ENCODE measurements at regions not wholly inside any gene's neighbourhood (a gene's known extent, or its start where the extent isn't known, plus 50 kb on each side); places are given as distances from the start of the nearest gene placed in this dataset.

GRCh38 chr10:29157321-29157720, 131.5 kb upstream of the LYZL1 start:
- TF ChIP-seq, protein P1, sequence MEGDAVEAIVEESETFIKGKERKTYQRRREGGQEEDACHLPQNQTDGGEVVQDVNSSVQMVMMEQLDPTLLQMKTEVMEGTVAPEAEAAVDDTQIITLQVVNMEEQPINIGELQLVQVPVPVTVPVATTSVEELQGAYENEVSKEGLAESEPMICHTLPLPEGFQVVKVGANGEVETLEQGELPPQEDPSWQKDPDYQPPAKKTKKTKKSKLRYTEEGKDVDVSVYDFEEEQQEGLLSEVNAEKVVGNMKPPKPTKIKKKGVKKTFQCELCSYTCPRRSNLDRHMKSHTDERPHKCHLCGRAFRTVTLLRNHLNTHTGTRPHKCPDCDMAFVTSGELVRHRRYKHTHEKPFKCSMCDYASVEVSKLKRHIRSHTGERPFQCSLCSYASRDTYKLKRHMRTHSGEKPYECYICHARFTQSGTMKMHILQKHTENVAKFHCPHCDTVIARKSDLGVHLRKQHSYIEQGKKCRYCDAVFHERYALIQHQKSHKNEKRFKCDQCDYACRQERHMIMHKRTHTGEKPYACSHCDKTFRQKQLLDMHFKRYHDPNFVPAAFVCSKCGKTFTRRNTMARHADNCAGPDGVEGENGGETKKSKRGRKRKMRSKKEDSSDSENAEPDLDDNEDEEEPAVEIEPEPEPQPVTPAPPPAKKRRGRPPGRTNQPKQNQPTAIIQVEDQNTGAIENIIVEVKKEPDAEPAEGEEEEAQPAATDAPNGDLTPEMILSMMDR (IDR thresholded peaks at IDR 0.05) = no peak
- Histone ChIP-seq H3K4me1 (peaks cover 0 to 3% (median 0%) of the 10 kb centered on the region in 4 donors), H3K4me3 (no peak overlapping the region), H3K36me3 (no peaks in the 10 kb centered on the region), H3K27me3 (no peaks in the 10 kb centered on the region), H3K27ac (no peak overlapping the region), H3K9me3 (no peaks in the 10 kb centered on the region)
- intact Hi-C loops (cut with DNase I; ENCODE audit: low total_unique reads) = no loop called here
- DNase-seq = no peak

DNA sequence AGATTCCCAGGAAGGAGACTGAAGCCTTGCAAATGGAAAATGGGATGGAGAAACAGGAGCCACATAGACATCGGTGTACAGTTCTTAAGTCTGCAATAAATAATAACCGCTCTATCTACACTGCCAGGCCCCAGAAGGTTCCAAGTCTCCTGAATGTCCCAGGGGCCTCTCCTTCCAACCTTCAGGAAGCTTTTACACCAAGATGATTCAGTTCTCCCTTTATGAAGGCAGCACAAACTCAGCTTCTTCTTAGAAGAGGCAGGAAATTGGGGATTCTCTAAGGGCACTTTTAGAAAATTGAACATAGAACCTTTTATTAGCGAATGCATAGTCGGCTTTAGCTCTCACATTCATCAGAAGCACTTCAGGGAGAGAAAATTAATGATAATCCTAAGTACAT, 130.8 kb upstream of the LYZL1 start:
- H3K4me1 ChIP-seq = peaks cover 0 to 3% (median 0%) of the 10 kb centered on the region in 4 donors
- H3K27me3 ChIP-seq = no peaks in the 10 kb centered on the region
- H3K27ac ChIP-seq = no peak overlapping the region
- H3K4me3 ChIP-seq = no peak overlapping the region
- TF ChIP-seq, protein P1 (IDR thresholded peaks at IDR 0.05) = no peak
- DNase-seq = no peak
- no peaks in the 10 kb centered on the region for H3K36me3 ChIP-seq
- intact Hi-C loops (cut with DNase I; ENCODE audit: low total_unique reads) = no loop called here
- no peaks in the 10 kb centered on the region for H3K9me3 ChIP-seq

GRCh38 chr10:29160150-29160617, 128.7 kb upstream of the LYZL1 start:
- intact Hi-C loops (cut with DNase I; ENCODE audit: low total_unique reads) = no loop called here
- H3K4me3 ChIP-seq = no peak overlapping the region
- H3K27me3 ChIP-seq = no peaks in the 10 kb centered on the region
- no peak for DNase-seq
- TF ChIP-seq, protein P1 (IDR thresholded peaks at IDR 0.05) = no peak
- peaks cover 0 to 3% (median 0%) of the 10 kb centered on the region in 4 donors for H3K4me1 ChIP-seq
- peaks cover 0 to 6% (median 2%) of the 10 kb centered on the region in 3 donors for H3K9me3 ChIP-seq
- H3K36me3 ChIP-seq = no peaks in the 10 kb centered on the region
- no peak overlapping the region for H3K27ac ChIP-seq

DNA sequence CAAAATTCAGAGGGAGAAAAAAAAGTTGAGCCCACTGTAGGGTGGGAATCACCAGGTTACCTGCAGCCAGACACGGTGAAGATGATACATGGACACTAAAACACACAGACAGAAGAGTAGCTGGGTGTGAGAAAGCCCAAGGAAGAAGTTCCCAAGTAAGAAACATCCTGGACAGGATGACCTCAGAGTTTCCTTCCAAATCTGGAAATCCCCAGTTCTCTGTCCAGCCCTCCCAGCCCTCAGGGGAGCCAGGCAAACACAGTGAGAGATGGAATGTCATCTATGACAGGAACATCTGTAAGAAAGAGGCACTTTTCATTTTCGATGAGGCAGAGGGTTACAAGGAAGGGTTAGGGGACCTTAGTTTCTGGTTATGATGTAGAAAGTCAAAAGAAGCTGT, 125.1 kb upstream of the LYZL1 start:
- intact Hi-C loops (cut with DNase I; ENCODE audit: low total_unique reads) = no loop called here
- H3K4me1 ChIP-seq = peaks cover 0 to 3% (median 0%) of the 10 kb centered on the region in 4 donors
- H3K4me3 ChIP-seq = no peak overlapping the region
- TF ChIP-seq, protein P1 (IDR thresholded peaks at IDR 0.05) = no peak
- H3K27ac ChIP-seq = no peak overlapping the region
- no peaks in the 10 kb centered on the region for H3K27me3 ChIP-seq
- no peak for DNase-seq
- H3K9me3 ChIP-seq = peaks cover 7 to 17% (median 8%) of the 10 kb centered on the region in 3 donors
- no peaks in the 10 kb centered on the region for H3K36me3 ChIP-seq

- intact Hi-C loops (cut with DNase I; ENCODE audit: low total_unique reads) = no loop called here
- no peaks in the 10 kb centered on the region for H3K27me3 ChIP-seq
Observed at GRCh38 chr10:29166713-29167112, 122.2 kb upstream of the LYZL1 start.

More at GRCh38 chr10:29166713-29167112, 122.2 kb upstream of the LYZL1 start:
- no peak overlapping the region for H3K4me3 ChIP-seq
- no peak for DNase-seq
- no peaks in the 10 kb centered on the region for H3K36me3 ChIP-seq
- TF ChIP-seq, protein P1 (IDR thresholded peaks at IDR 0.05) = no peak
- H3K4me1 ChIP-seq = no peaks in the 10 kb centered on the region
- H3K9me3 ChIP-seq = peaks cover 10 to 28% (median 11%) of the 10 kb centered on the region in 3 donors
- no peak overlapping the region for H3K27ac ChIP-seq
